Stimulated activated CD8-positive, alpha-beta memory T cell treated with anti-CD3 and anti-CD28 coated beads, Interleukin-7, amount 100 ng/mL, for 1 hour (primary cell): ENCODE measurements at regions not wholly inside any gene's neighbourhood (a gene's known extent, or its start where the extent isn't known, plus 50 kb on each side); places are given as distances from the start of the nearest gene placed in this dataset.
"Not testable (repeated sequence)": the region's sequence is repeated elsewhere in the genome, so short reads cannot be mapped to it uniquely, and the experiment has no call there.

Experiments used
- DNase-seq, 2 donors: peaks; one replicate each; pipeline ENCODE4 v3.0.0-alpha.2; 2020; ENCODE audit warnings: low read depth in 2 of 2

- DNase-seq, result no peak
Measured at GRCh38 chr11:87970762-87971161, 204.5 kb downstream of the RAB38 start.

GRCh38 chr11:87967459-87967858 lies 207.8 kb downstream of the RAB38 start:
- DNase-seq, result no peak

- no peak for DNase-seq
Measured at GRCh38 chr11:87966694-87967093, 208.5 kb downstream of the RAB38 start.

- DNase-seq, result no peak
Measured at GRCh38 chr11:87966216-87966615, 209.0 kb downstream of the RAB38 start.

GRCh38 chr11:87961606-87962005 lies 213.6 kb downstream of the RAB38 start:
- DNase-seq, result no peak

- no peak for DNase-seq
Measured at GRCh38 chr11:87957961-87958360, 217.3 kb downstream of the RAB38 start.

GRCh38 chr11:87954476-87954875 lies 220.8 kb downstream of the RAB38 start:
- no peak for DNase-seq

GRCh38 chr11:87942786-87943185 lies 232.5 kb downstream of the RAB38 start:
- DNase-seq, result no peak

GRCh38 chr11:87934182-87934581 lies 241.1 kb downstream of the RAB38 start:
- no peak for DNase-seq

- no peak for DNase-seq
Measured at GRCh38 chr11:87926250-87926970, 248.8 kb downstream of the RAB38 start.

GRCh38 chr11:87924125-87924524 lies 251.1 kb downstream of the RAB38 start:
- no peak for DNase-seq

GRCh38 chr11:87917111-87917510 lies 258.1 kb downstream of the RAB38 start:
- DNase-seq, result no peak

GRCh38 chr11:87909178-87909577 lies 266.1 kb downstream of the RAB38 start:
- DNase-seq, result no peak

- DNase-seq, result no peak
Measured at GRCh38 chr11:87908086-87908485, 267.2 kb downstream of the RAB38 start.

GRCh38 chr11:87903345-87903744 lies 271.9 kb downstream of the RAB38 start:
- DNase-seq, result no peak

GRCh38 chr11:87901341-87901740 lies 273.9 kb downstream of the RAB38 start:
- no peak for DNase-seq

- DNase-seq, result no peak
Measured at GRCh38 chr11:87897921-87898320, 277.3 kb downstream of the RAB38 start.

GRCh38 chr11:87897071-87897470 lies 278.2 kb downstream of the RAB38 start:
- no peak for DNase-seq

- DNase-seq, result no peak
Measured at GRCh38 chr11:87894961-87895360, 280.3 kb downstream of the RAB38 start.

- no peak for DNase-seq
Measured at GRCh38 chr11:87892291-87892690, 283.0 kb downstream of the RAB38 start.

- DNase-seq, result no peak
Measured at GRCh38 chr11:87889126-87889525, 286.1 kb downstream of the RAB38 start.

GRCh38 chr11:87885084-87885483 lies 290.2 kb downstream of the RAB38 start:
- not testable (repeated sequence) for DNase-seq

- DNase-seq, result no peak
Measured at GRCh38 chr11:87879118-87879517, 296.1 kb downstream of the RAB38 start.

- no peak for DNase-seq
Measured at GRCh38 chr11:87878373-87878825, 296.8 kb downstream of the RAB38 start.
